SKM-1 treated with dmso at 0.1 percent for 144 hours (cell line): ENCODE measurements at regions not wholly inside any gene's neighbourhood (a gene's known extent, or its start where the extent isn't known, plus 50 kb on each side); places are given as distances from the start of the nearest gene placed in this dataset.
"Not testable (repeated sequence)": the region's sequence is repeated elsewhere in the genome, so short reads cannot be mapped to it uniquely, and the experiment has no call there.

Experiments
- DNase-seq: peaks from one replicate; lab custom pipeline; 2025; ENCODE audit not compliant: unreplicated experiment; lab: John Stamatoyannopoulos, UW

DNA sequence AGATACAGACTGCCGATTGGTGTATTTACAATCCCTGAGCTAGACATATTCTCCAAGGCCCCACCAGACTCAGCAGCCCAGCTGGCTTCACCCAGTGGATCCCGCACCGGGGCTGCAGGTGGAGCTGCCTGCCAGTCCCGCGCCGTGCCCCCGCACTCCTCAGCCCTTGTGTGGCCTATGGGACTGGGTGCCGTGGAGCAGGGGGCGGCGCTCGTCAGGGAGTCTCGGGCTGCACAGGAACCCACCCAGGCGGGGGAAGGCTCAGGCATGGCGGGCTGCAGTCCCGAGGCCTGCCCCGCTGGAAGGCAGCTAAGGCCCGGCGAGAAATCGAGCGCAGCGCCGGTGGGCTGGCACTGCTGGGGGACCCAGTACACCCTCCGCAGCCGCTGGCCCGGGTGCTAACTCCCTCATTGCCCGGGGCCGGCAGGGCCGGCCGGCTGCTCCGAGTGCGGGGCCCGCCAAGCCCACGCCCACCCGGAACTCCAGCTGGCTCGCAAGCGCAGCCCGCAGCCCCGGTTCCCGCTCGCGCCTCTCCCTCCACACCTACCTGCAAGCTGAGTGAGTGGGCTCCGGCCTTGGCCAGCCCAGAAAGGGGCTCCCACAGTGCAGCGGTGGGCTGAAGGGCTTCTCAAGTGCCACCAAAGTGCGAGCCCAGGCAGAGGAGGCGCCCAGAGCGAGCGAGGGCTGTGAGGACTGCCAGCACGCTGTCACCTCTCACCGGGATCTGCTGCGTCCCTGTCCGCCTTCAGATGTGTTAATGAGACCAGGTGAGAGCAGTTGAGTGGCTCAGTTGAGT is 137.8 kb upstream of the LCORL start:
- DNase-seq = not testable (repeated sequence)

DNA sequence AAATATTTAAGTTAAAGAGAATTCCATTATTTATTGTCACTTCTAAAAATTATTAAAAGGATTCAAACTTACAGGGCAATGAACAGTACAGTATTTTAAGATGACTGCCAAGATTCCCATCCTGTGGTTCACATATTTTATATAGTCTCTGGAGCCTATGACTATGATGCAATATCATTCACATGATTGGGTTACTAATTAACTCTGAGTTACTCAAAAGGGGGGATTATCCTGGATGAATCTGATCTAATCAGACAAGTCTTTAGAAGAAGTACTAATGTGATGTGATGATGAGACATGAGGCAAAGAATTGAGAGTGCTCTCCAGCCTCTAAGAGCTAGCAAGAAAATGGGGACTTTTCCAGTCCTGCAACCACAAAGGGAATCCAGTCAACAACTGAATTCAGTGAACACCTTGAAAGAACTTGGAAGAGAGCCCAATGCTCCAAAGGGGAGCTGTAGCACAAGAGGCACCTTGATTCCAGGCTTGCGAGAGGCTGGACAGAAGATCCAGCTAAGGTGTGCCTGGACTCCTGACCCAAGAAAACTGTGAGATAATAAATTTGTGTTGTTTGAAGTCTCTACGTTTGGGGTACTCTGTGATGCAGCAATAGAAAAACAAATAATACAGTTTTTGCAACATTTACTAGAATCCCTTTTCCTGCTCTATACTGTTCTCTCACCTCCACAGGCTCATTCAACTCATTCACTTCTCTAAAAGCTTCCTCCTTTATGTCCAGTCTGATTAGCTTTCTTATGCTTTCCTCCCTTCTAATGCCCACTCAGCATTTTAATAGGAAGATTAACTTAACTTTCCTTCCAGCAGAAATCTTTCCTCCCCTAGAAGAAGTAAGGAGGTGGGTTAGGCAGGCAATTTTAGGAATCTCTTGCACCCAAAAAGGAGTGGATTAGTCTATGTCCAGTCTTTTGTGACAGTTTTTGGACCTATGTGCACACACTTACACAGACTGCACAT is 133.8 kb upstream of the LCORL start:
- DNase-seq = no peak

DNA sequence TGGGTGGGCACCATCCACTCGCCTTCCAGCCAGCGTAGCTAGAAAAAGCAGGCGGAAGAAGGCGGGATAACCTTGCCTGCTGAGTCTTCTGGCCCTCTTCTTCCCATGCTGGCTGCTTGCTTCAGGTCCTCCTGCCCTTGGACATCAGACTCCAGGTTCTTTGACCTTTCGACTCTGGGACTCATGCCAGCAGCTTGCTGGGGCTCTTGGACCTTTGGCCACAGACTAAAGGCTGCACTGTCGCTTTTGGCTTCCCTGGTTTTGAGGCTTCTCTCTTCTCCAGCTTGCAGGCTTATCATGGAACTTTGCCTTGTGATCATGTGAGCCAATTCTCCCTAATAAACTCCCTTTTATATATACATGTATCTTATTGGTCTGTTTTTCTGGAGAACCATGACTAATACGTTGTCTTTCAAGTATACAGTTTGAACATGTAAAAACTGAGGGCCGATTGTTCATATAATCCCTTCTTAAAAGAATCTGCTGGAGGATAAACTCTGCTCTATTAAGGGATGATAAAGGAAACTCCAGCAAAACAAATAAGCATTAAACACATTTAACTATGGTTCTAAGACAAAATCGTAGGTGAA is 116.6 kb upstream of the LCORL start:
- no peak for DNase-seq

DNA sequence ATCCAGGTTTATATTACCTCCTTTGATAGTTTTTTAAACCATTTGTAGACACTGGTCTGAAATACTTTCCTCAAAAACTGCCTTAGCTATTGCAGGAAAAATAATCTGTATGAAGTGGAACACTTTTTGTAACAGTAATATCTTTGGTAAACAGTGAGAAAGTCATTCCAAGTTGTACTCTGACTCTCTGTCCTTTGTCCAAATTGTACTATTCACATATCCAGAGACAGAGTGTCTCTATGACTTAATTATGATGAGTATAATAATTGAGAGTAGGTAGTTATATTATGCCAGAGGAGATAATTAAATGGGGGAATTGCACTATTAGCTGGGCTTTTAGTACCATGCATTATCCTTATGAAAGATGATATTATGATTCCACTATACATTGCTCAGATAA is 112.6 kb upstream of the LCORL start:
- DNase-seq = no peak

DNA sequence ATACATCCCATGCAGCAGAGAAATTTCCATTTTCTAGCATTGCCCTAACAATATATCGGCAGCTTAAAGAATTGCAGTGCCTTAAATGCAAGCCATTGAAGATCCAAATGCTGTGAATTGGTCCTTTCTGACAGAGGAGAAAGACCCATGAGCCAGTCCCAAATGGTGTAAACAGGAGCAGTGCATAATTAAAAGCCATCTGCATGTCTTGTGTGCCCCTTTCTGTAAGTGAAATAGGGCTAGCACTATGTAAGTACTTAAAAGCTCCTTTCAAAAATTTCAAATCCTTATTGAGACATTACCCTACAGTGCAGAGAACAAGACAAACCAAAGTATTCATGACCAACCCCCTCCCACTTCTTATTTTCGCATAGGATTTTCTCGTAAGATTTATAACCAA is 108.7 kb upstream of the LCORL start:
- DNase-seq = no peak

DNA sequence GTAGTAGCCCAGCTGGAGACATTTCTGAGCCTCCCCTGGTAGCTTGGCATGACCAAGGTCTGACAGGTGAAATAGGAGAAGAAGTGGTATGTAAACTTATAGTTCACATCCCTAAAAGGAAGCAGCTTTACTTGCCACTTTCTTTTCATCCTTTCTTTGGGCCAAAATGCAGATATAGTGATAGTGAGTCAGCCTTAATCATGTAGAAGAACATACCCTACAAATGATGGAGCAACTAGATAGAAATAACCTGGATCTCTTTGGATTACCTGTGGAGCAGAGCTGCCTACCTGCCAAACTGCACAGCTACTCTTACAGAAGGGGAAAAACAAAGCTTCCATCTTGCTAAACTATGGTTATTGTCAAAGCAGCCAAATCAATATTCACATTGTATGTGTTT is 106.7 kb upstream of the LCORL start:
- DNase-seq = no peak

DNA sequence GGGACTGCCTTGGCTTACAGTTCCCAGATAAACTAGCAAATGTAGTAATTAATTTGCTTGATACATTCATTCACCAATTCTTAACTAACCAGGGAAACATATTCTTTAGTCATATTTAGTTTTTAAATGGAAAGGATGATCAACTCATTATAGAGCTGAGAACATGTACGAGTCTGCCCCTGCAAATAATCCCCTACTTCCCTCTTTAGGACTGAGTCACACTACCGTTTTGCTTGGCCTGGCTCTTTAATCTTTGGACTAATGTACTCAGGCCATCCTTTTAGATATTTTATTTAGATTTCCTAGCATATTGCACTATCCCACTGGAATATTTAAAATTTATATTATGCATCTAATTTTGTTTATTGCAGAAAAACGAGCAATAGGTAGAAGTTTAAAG is 105.5 kb upstream of the LCORL start:
- no peak for DNase-seq

DNA sequence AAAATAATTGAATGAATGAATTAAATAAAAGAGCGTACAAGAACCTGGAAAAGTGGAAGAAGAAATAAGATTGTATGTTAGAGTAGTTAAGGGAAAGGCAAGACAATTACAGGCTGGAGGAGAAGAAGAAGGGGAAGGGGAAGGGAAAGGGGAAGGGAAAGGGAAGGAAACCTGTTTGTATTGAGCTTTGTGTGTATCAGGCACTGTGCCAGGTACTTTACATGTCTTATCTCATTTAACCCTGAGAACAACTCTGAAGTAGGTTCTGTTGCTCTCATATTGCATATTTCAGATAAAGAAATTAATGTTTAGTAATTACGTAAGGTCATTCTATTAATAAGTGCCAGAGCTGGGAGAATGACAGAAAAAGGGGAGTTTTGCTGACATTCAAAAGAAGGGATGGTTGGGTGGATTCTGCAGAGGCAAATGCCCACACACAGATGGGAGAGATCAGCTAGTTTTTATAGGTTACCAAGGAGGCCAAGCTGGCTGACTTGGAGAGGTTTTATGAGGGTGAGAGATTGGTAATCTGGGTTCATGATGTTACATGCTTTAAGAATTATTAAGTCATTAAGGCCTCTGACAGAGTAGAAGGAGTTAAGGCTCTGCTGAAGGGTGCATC is 92.3 kb upstream of the LCORL start:
- DNase-seq = no peak

DNA sequence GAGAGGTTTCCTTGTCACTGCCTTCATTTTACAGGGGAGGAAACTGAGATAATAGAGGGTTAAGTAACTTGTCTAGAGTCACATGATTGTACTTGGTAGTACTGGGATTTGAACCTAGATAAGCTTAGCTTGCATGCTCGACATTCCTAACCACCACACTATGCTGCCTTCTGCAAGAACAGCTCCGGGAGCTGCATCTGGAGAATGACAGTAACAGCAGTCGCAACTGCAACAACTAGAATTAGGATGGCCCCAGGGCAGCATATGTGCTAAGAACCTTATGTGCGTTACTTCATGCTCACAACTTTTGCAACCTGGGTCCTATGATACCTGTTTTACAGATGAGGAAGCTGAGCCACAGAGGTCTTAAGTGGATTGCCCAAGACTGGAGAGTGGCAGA is 89.5 kb upstream of the LCORL start:
- DNase-seq = no peak

DNA sequence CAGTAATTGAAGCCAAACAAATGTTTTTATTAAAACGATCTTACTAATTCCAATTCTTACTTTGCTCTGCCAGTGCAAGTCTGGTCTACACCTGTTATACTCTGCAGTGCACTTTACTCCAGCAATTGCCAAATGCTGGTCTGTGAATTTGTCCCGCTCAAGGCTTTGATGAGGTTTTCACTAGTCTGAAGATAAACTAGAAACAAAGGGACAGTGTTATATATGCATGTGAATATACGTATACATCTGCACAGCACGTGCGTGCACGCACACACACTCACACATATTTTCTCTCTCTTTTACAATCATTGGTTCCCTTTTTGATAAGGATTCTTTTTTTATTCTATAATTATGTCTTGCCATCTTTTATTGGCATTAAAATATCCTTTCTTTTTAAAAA is 88.5 kb upstream of the LCORL start:
- no peak for DNase-seq

DNA sequence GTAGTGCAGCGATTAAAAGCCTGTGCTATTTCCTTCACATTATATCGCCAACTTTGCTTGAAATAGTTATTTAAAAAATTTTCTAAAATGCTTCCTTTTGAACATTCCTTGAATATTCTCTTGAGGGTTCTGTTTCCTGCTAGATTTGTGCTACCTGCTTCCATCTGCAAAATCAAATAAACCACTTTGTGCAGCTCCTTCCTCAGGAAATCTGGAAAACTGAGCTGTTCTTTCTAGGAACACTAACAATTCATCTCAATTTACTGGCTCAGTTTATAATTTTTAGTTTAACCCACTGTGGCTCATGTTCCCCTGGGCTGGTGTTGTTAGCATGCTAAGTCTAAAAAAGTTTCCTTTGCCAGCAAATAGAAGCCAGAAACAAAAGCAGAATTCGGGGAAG is 88.1 kb upstream of the LCORL start:
- no peak for DNase-seq

DNA sequence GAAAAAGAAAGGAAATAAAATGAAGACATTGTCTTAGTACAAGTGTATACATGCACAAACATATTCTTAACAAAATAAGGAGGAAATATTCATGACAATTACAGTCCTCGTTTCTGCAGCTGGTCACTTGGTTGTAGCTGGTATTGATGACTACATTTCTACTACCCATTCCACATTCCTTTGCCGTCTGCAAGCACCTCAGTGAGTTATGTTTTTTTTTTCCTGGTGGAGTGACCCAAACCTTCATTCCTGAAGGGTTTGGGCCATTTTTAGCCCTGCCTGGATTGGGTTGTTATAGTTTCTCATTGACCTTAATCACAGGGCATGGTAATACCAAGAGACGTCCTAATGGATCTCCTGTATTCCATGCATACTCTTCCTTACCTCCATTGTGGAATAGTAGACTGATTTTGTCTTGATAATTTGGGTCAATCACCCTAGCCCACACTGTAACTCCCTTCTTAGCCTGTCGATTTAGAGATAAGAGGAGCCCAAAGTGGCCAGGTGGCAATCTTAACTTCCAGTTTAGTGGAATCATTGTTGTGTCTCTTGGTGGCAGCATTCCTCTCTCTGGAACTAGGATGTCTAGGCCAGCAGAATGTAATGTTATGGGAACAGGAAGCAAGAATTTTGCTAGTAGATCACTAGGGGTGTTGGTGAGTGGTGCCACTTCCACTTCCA is 86.4 kb upstream of the LCORL start:
- not testable (repeated sequence) for DNase-seq

DNA sequence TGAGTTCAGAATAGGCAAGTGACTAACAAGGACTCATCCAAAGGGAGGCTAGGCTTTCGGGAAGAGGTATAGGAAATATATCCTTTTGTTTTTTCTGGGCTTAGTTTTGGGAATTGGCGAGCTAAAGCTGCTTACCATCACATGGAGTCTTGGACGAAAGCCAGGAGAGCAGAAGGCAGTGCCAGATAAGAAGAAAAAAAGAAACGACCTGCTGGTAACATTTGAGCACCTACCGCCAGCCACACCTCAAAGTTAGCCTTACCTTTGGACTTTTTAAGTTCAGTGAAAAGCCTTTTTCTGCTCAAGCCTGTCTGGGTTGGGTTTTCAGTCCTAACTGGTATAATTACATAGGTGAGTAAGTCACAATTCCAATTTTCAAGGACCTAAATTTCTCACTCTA is 85.1 kb upstream of the LCORL start:
- no peak for DNase-seq

DNA sequence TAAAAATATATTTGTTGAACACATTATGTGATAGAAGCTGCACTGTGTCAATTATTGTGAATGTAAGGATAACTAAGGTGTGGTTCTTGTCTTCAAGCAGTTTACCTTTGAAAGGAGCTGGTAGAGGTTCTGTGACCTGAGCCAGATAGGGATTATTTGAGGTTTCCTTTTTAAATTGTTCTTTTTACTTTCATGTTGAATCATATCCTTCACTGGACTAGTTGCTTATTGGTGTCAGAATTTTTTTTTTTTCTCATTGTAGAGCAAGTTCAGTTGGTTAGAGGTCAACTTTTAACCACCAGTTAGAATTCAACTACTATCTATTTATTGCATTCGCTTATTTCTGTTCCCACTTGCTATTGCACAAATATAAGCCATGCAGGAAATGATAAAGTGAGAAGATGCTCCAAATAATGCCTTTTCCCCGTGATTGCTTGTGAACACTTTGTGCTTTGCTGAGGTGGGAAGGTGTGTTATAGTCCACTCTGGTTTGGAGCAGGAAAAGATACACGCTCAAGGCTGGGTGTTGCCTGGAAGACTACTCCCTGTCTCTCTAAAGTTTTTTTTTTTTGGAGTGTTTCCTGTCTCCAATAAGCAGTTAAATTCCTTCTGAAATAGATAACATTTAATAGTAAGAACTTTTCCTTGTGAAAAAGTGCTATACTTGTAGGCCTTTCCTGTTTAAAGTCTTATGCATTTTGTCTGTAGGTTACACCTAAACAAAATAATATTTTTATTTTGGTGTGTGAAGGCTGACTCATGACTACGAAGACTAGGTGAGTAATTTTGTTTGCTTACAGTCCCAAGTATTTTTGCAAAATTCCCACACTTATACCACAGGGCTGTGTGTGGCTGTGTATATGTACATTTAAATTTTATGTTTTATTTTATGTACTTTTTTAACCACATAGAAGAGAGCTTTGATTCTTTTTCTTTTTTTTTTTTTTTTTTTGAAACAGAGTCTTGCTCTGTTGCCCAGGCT is 83.8 kb upstream of the LCORL start:
- DNase-seq = no peak

DNA sequence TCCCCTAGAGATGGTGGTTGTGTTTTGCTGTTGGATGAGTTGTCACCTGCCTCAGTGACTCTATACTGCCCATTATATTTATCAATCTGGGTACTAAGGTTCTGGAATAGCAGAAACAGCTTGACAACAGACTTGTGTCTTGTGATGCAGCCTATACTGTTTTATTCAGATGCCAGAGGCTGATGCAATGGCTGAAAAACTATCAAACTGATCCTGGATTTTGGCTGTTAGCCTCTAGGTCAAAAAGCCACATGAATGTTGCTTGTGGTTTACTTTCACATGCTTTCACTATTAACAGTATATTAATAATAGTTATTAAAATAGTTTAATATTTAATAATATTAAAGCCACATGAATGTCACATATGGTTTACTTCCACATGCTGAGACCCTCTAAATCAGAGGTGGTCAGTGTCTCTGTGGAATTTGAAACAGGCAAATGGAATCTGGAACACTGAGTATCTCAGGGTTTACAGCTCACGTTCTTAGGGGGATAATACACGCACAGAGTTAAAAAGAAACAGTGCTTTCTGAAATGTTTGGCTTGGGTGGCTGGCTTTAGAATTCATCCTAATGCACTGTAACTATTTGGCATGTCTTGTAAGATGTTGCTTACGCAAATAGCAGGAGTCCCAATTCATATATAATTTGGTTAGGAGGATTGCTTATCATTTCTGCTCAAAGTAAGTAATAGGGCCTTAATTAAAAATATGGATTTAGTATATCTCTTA is 82.5 kb upstream of the LCORL start:
- DNase-seq = no peak

DNA sequence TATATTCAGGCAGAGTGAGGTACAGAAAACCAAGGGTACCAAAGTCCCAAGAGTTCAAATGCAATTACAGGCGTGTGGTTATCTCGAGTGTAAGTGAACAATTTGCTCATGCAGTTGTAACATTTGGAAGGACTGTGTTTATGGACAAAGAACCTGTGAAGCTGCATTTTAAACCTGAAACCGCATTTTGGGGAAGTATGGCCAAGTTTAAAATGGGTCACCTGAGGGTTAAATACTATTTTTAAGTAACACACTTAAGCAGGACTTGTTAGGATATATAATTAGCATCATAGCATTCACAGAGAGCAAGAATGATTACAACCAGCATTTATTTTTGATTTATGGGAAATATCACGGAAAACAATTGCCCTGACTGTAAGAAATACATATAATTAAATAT is 79.1 kb upstream of the LCORL start:
- no peak for DNase-seq

DNA sequence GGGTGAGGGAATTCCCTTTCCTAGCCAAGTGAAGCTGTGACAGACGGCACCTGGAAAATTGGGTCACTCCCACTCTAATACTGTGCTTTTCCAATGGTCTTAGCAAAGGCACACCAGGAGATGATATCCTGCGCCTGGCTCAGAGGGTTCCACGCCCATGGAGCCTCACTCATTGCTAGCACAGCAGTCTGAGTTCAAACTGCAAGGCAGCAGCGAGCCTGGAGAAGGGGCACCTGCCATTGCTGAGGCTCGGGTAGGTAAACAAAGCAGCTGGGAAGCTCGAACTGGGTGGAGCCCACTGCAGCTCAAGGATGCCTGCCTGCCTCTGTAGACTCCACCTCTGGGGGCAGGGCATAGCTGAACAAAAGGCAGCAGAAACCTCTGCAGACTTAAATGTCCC is 68.9 kb upstream of the LCORL start:
- DNase-seq = not testable (repeated sequence)

DNA sequence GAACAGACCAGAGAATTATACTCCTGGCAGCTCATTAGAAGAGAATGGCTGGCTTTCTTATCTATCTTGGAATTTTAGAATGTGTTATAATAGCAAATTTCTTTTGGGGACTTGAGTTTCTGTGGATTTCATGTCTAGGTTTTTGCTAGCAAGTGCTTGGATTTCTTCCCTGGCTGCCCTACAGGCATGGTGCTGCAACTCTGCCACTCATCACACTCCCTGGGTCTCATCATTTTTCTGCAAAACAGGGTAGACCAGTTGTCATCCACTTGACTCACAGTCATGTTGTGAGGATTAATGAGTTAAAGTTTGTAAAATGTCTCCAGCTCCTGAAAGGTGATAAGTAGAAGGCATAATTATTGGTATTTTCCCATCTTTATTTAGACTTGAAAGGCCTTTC is 60.7 kb upstream of the LCORL start:
- no peak for DNase-seq

DNA sequence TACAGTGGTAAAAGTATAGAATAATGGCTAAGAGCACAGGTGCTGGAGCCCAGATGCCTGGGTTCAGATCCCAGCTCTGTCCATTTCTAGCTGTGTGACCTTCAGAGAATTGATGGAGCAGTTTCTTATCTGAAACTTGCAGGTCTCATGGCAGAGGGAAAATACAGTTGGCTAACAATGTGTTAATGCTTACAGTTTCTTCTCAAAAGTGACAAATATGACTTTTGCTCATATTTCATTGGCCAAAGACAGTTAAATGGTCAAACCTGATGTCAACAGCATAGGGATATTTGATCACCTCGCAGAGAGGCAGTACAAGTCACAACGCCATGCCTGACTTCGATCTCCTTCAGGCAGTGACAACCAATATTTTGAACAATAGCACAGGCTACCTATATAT is 60.2 kb upstream of the LCORL start:
- no peak for DNase-seq
